ENCODE measurements at regions not wholly inside any gene's neighbourhood (a gene's known extent, or its start where the extent isn't known, plus 50 kb on each side); places are given as distances from the start of the nearest gene placed in this dataset.

GRCh38 chr3:18716101-18716500 is 291.0 kb upstream of the SATB1 start:
- TF ChIP-seq, protein P1, sequence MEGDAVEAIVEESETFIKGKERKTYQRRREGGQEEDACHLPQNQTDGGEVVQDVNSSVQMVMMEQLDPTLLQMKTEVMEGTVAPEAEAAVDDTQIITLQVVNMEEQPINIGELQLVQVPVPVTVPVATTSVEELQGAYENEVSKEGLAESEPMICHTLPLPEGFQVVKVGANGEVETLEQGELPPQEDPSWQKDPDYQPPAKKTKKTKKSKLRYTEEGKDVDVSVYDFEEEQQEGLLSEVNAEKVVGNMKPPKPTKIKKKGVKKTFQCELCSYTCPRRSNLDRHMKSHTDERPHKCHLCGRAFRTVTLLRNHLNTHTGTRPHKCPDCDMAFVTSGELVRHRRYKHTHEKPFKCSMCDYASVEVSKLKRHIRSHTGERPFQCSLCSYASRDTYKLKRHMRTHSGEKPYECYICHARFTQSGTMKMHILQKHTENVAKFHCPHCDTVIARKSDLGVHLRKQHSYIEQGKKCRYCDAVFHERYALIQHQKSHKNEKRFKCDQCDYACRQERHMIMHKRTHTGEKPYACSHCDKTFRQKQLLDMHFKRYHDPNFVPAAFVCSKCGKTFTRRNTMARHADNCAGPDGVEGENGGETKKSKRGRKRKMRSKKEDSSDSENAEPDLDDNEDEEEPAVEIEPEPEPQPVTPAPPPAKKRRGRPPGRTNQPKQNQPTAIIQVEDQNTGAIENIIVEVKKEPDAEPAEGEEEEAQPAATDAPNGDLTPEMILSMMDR (IDR thresholded peaks at IDR 0.05; ENCODE audit: control extremely low read depth in 1 of 3, insufficient read depth in 1 of 3, low read depth in 1 of 3, low read length in 3 of 3): no peak
- no peak for TF ChIP-seq POLR2A (IDR thresholded peaks at IDR 0.05; ENCODE audit: control extremely low read depth in 1 of 2, low read depth in 2 of 2, low read length in 2 of 2)
- no peak for TF ChIP-seq NRF1 (IDR thresholded peaks at IDR 0.05; ENCODE audit: low read depth, low read length)
- no peak for TF ChIP-seq POLR2AphosphoS5 (IDR thresholded peaks at IDR 0.05; ENCODE audit: low read depth, low read length)

All from H1 (cell line).